ENCODE measurements at regions not wholly inside any gene's neighbourhood (a gene's known extent, or its start where the extent isn't known, plus 50 kb on each side); places are given as distances from the start of the nearest gene placed in this dataset.

DNA sequence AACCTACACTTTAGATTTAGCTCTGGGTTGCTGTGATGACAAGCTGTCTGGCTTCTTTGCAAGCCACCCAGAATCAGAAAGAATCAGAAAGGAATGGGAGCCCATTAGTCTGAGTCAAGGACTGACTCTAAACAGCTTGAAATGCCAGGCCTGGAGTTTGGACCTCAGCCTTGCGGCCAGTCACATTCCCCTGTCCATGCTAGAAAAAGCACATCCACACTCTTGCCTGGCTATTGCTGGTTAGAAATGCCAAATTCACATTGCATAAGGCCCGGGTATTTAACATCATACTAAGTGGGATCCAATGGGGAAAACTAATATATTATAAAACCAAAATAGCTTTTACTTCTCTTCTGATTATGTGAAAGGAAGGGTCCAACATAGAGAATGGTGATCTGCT lies 756.8 kb upstream of the KLHL29 start:
- Histone ChIP-seq H3K9me3 (ENCODE audit: low read depth, low read length) (no peaks in the 10 kb centered on the region), H3K4me3 (no peak overlapping the region), H3K27ac (no peak overlapping the region), H3K9ac (ENCODE audit: insufficient read length) (no peak overlapping the region), H3K36me3 (ENCODE audit: insufficient read depth, low read length) (no peaks in the 10 kb centered on the region)
- no peak for TF ChIP-seq POLR2AphosphoS5 (IDR thresholded peaks at IDR 0.05; ENCODE audit: borderline replicate concordance, low read depth, low read length)
- DNase-seq (ENCODE audit: low read depth, low spot score) = no peak

DNA sequence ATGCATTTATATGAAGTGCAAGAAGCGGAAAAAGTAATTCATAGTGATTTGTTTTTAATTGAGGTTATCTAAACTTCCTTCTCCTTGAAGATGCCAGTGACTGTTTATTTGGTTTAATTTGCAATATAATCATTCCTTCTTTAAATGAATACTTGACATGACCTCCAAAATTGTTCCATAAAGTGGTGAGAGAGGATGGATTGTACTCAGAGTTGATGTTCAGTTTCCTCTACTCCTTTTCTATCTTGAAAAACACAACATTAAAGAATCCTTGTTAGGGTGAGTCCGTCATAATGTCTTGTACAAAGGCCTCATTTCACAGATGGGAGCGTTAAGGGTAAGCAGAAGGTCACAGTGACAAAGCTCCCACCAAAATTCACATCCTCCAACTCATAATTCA lies 756.1 kb upstream of the KLHL29 start:
- Histone ChIP-seq H3K4me3 (no peak overlapping the region), H3K36me3 (ENCODE audit: insufficient read depth, low read length) (no peaks in the 10 kb centered on the region), H3K9ac (ENCODE audit: insufficient read length) (no peak overlapping the region), H3K27ac (no peak overlapping the region), H3K9me3 (ENCODE audit: low read depth, low read length) (no peaks in the 10 kb centered on the region)
- no peak for DNase-seq (ENCODE audit: low read depth, low spot score)
- TF ChIP-seq FOXP2 (optimal IDR thresholded peaks at IDR 0.05; ENCODE audit: control extremely low read depth, extremely low read length, insufficient read depth) (no peak), POLR2AphosphoS5 (IDR thresholded peaks at IDR 0.05; ENCODE audit: borderline replicate concordance, low read depth, low read length) (no peak), EZH2 (IDR thresholded peaks at IDR 0.05) (no peak)

DNA sequence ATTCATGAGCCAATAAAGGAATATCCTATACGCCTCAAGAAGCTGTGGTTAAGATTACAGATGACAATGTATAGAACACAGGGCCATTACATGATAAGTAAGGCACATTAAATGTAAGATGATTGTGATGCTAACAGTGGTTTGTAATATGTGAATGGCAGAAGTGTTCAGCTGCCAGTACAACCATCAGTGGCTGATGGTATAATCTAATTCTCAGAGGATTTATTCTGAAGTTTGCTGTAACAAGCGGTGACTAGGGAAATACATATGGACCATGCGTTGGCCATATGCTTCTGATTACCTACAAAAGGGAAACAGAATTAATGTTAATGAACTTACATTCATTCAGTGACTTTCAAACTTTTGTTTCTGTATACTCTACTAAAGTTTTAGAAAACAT lies 750.8 kb upstream of the KLHL29 start:
- TF ChIP-seq FOXP2 (optimal IDR thresholded peaks at IDR 0.05; ENCODE audit: control extremely low read depth, extremely low read length, insufficient read depth) = no peak
- TF ChIP-seq EZH2 (IDR thresholded peaks at IDR 0.05) = no peak
- no peak for TF ChIP-seq POLR2AphosphoS5 (IDR thresholded peaks at IDR 0.05; ENCODE audit: borderline replicate concordance, low read depth, low read length)
- no peaks in the 10 kb centered on the region for H3K36me3 ChIP-seq (ENCODE audit: insufficient read depth, low read length)
- DNase-seq (ENCODE audit: low read depth, low spot score) = no peak

DNA sequence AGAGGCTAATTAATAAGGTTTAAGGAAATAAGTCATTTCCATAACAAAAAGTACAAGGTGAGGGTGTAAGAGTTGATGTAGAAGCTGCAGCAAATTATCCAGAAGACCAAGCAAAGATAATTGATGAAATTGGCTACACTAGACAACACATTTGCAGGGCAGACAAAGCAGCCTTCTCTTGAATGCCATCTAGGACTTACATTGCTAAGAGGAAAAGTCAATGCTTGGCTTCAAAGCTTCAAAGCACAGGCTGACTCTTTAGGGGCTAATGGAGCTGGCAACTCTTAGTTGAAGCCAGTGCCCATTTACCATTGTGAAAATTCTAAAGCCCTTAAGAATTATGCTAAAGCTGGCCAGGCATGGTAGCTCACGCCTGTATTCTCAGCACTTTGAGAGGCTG lies 728.6 kb upstream of the KLHL29 start:
- no peak for DNase-seq (ENCODE audit: low read depth, low spot score)
- no peaks in the 10 kb centered on the region for H3K9me3 ChIP-seq (ENCODE audit: low read depth, low read length)
- H3K36me3 ChIP-seq (ENCODE audit: insufficient read depth, low read length) = no peaks in the 10 kb centered on the region
- H3K9ac ChIP-seq (ENCODE audit: insufficient read length) = no peak overlapping the region
- H3K4me3 ChIP-seq = no peak overlapping the region
- H3K27ac ChIP-seq = no peak overlapping the region
- TF ChIP-seq FOXP2 (optimal IDR thresholded peaks at IDR 0.05; ENCODE audit: control extremely low read depth, extremely low read length, insufficient read depth) = no peak

More for the DNA sequence above, 750.8 kb upstream of the KLHL29 start:
- H3K27ac ChIP-seq = no peak overlapping the region
- no peaks in the 10 kb centered on the region for H3K9me3 ChIP-seq (ENCODE audit: low read depth, low read length)
- H3K9ac ChIP-seq (ENCODE audit: insufficient read length) = no peak overlapping the region
- H3K4me3 ChIP-seq = no peak overlapping the region

DNA sequence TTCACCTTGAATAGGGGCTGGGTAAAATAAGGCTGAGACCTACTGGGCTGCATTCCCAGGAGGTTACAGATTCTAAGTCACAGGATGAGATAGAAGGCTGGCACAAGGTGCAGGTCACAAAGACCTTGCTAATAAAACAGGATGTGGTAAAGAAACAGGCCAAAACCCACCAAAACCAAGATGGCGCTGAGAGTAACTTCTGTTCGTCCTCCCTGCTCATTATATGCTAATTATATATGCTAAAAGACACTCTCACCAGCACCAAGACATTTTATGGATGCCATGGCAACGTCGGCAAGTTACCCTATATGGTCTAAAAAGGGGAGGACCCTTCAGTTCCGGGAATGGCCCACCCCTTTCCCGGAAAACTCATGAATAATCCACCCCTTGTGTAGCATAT lies 711.5 kb upstream of the KLHL29 start:
- H3K9ac ChIP-seq (ENCODE audit: insufficient read length) = no peak overlapping the region
- no peak overlapping the region for H3K4me3 ChIP-seq
- H3K27ac ChIP-seq = no peak overlapping the region
- no peak for DNase-seq (ENCODE audit: low read depth, low spot score)
- TF ChIP-seq POLR2AphosphoS5 (IDR thresholded peaks at IDR 0.05; ENCODE audit: borderline replicate concordance, low read depth, low read length) (no peak), EZH2 (IDR thresholded peaks at IDR 0.05) (no peak), FOXP2 (optimal IDR thresholded peaks at IDR 0.05; ENCODE audit: control extremely low read depth, extremely low read length, insufficient read depth) (no peak)
- no peaks in the 10 kb centered on the region for H3K9me3 ChIP-seq (ENCODE audit: low read depth, low read length)
- H3K36me3 ChIP-seq (ENCODE audit: insufficient read depth, low read length) = no peaks in the 10 kb centered on the region

DNA sequence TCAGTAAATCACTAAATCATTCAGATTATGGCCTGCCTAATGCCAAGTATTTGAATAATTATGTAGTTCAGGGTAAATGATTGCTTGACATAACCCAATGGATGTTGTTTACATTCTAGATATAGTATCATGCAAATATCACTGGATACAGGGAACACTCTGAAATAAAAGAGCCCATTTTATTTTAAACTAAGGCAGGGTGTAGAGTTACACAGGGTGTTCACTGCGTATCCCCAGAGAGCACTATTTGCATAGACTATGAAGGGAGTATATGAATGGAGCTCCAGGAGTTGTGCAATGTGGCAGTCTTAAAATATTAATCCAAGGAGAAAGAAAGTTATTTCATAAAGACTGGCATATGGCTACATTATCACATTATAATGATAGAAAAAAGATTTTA lies 701.1 kb upstream of the KLHL29 start:
- H3K36me3 ChIP-seq (ENCODE audit: insufficient read depth, low read length) = no peaks in the 10 kb centered on the region
- H3K9me3 ChIP-seq (ENCODE audit: low read depth, low read length) = no peaks in the 10 kb centered on the region
- H3K4me3 ChIP-seq = no peak overlapping the region
- H3K9ac ChIP-seq (ENCODE audit: insufficient read length) = no peak overlapping the region
- no peak for DNase-seq (ENCODE audit: low read depth, low spot score)
- TF ChIP-seq EZH2 (IDR thresholded peaks at IDR 0.05) = no peak
- TF ChIP-seq FOXP2 (optimal IDR thresholded peaks at IDR 0.05; ENCODE audit: control extremely low read depth, extremely low read length, insufficient read depth) = no peak
- no peak for TF ChIP-seq POLR2AphosphoS5 (IDR thresholded peaks at IDR 0.05; ENCODE audit: borderline replicate concordance, low read depth, low read length)
- H3K27ac ChIP-seq = no peak overlapping the region

DNA sequence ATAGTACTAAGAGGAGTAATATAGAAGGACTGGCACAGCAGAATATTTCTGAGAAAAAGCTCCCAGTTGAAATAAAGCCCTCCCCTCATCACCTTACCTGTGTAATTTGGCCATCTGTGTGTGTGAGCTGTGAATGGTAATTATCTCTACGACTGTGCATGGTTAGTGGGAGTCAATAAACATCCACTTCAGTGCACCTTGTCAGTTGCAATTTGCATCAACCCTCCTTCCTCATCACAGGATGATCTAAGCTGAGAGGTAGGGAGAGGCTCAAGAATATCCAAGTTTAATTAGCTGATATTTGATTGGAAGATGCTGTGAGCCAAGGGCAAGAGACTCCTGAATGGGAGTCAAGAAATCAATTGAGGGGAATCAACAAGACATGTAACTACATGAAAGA lies 694.9 kb upstream of the KLHL29 start:
- Histone ChIP-seq H3K27ac (no peak overlapping the region), H3K4me3 (no peak overlapping the region)
- TF ChIP-seq POLR2AphosphoS5 (IDR thresholded peaks at IDR 0.05; ENCODE audit: borderline replicate concordance, low read depth, low read length) (no peak), FOXP2 (optimal IDR thresholded peaks at IDR 0.05; ENCODE audit: control extremely low read depth, extremely low read length, insufficient read depth) (no peak), EZH2 (IDR thresholded peaks at IDR 0.05) (no peak)

DNA sequence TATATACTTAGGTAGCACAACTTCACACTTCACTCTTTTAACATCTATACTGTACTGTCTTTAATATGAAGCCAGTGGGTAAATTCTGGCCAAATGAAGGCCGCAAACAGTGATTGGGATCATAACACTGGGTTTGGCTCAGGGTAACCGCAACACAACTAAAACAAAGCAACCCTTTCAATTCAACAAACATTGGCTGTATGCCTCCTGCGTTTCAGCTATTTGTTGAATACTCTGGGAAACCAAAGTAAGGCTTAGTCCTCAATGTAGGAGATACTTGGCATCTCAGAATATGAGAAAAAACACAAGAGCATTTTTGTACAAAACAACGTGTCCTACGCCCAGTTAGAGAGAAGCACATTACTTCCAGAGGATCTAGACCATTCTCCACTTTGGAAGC lies 693.3 kb upstream of the KLHL29 start:
- no peak for DNase-seq (ENCODE audit: low read depth, low spot score)
- no peak for TF ChIP-seq FOXP2 (optimal IDR thresholded peaks at IDR 0.05; ENCODE audit: control extremely low read depth, extremely low read length, insufficient read depth)
- TF ChIP-seq EZH2 (IDR thresholded peaks at IDR 0.05) = no peak

More for the DNA sequence above, 694.9 kb upstream of the KLHL29 start:
- no peak overlapping the region for H3K9ac ChIP-seq (ENCODE audit: insufficient read length)
- no peaks in the 10 kb centered on the region for H3K36me3 ChIP-seq (ENCODE audit: insufficient read depth, low read length)
- DNase-seq (ENCODE audit: low read depth, low spot score) = no peak
- H3K9me3 ChIP-seq (ENCODE audit: low read depth, low read length) = no peaks in the 10 kb centered on the region

DNA sequence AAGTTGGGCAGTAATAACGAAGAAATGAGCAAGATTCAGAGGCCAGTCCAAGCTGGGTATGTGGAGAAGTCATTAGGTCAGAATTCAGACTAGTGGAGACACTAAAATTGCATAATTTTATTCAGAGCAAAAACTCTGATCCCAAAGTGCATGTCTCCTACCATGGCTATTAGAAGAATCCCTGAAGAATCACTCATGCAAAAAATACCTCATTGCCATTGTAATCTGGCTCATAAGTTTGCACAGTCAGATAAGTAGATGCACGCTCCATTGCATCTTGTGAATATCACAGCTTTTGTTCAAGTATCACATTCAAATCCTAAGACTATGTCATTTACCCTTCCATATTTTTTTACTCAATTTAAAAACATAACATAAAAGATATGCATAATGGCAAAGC lies 692.2 kb upstream of the KLHL29 start:
- no peaks in the 10 kb centered on the region for H3K9me3 ChIP-seq (ENCODE audit: low read depth, low read length)
- H3K9ac ChIP-seq (ENCODE audit: insufficient read length) = no peak overlapping the region
- TF ChIP-seq POLR2AphosphoS5 (IDR thresholded peaks at IDR 0.05; ENCODE audit: borderline replicate concordance, low read depth, low read length) (no peak), EZH2 (IDR thresholded peaks at IDR 0.05) (no peak), FOXP2 (optimal IDR thresholded peaks at IDR 0.05; ENCODE audit: control extremely low read depth, extremely low read length, insufficient read depth) (no peak)
- no peaks in the 10 kb centered on the region for H3K36me3 ChIP-seq (ENCODE audit: insufficient read depth, low read length)
- H3K4me3 ChIP-seq = no peak overlapping the region
- H3K27ac ChIP-seq = no peak overlapping the region
- DNase-seq (ENCODE audit: low read depth, low spot score) = no peak

More for the DNA sequence above, 693.3 kb upstream of the KLHL29 start:
- no peak overlapping the region for H3K4me3 ChIP-seq
- H3K36me3 ChIP-seq (ENCODE audit: insufficient read depth, low read length) = no peaks in the 10 kb centered on the region
- H3K9me3 ChIP-seq (ENCODE audit: low read depth, low read length) = no peaks in the 10 kb centered on the region
- no peak overlapping the region for H3K9ac ChIP-seq (ENCODE audit: insufficient read length)
- no peak overlapping the region for H3K27ac ChIP-seq

Measured in SK-N-MC (cell line).